ENCODE measurements at regions not wholly inside any gene's neighbourhood (a gene's known extent, or its start where the extent isn't known, plus 50 kb on each side); places are given as distances from the start of the nearest gene placed in this dataset.

GRCh38 chr11:104488561-104488960, 324.6 kb upstream of the PDGFD start:
- TF ChIP-seq CTCF (conservative IDR thresholded peaks at IDR 0.05 in 1 of 2, IDR thresholded peaks at IDR 0.05 in 1 of 2; ENCODE audit: low read depth in 1 of 2, low read length in 2 of 2), result no peak
- TF ChIP-seq EZH2 (IDR thresholded peaks at IDR 0.05; ENCODE audit: low read length, missing control alignments), result no peak
